ENCODE measurements at regions not wholly inside any gene's neighbourhood (a gene's known extent, or its start where the extent isn't known, plus 50 kb on each side); places are given as distances from the start of the nearest gene placed in this dataset.

DNA sequence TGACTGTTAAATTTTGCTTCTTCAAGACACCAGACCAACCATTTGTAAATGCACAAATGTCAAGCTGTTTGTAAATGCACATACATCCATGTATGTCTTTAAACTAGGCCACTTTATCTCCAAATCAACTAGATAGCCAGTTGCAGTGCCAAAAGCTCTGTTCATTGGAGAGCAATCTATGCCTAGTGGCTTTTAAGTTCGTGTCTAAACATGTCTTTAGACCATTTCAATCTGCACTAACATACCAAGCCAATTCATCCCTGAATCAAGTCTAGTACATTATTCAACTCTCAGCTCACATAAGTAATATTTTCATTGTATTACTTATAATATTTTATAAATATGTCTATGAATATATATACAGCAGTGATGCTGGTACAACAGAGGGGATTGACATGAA is 985.9 kb downstream of the CDH18 start:
- ATAC-seq (ENCODE audit: low read depth) = no peak

More for the DNA sequence above, 985.9 kb downstream of the CDH18 start:
- intact Hi-C loops (cut with micrococcal nuclease) (no loop called here), dilution Hi-C loops (cut with HindIII; ENCODE audit: low sequenced_read_pairs, unreplicated experiment) (no loop called here), in situ Hi-C loops (cut with MboI; ENCODE audit: low sequenced_read_pairs) (no loop called here)
- Histone ChIP-seq H3K9me1 (ENCODE audit: insufficient read depth, low read length) (no peaks in the 10 kb centered on the region), H3K23ac (ENCODE audit: low read depth, low read length) (no peak overlapping the region), H3K4me1 (ENCODE audit: control insufficient read depth, insufficient read depth, low read length) (no peaks in the 10 kb centered on the region), H3K14ac (replicated peaks; ENCODE audit: low read depth, low read length) (no peak overlapping the region), H3K18ac (ENCODE audit: low read depth, low read length) (no peak overlapping the region), H2AK5ac (ENCODE audit: low read depth, low read length) (no peak overlapping the region), H4K8ac (ENCODE audit: low read depth in 2 of 2, low read length in 2 of 2) (no peak overlapping the region), H2AK9ac (replicated peaks; ENCODE audit: low read depth, low read length, poor library complexity) (no peak overlapping the region), H2AFZ (replicated peaks; ENCODE audit: low read length, poor library complexity) (no peak overlapping the region), H3K56ac (ENCODE audit: extremely low read depth, insufficient read depth, low read length) (no peak overlapping the region), H3K79me1 (ENCODE audit: low read depth in 1 of 2, low read length in 2 of 2) (no peaks in the 10 kb centered on the region), H3K4me3 (ENCODE audit: insufficient read depth, low read depth, low read length) (no peak overlapping the region), H4K20me1 (ENCODE audit: insufficient read depth, low read length) (no peaks in the 10 kb centered on the region), H2BK5ac (ENCODE audit: low read depth, low read length, poor library complexity, severe bottlenecking) (no peak overlapping the region), H4K91ac (ENCODE audit: insufficient read depth, low read depth, low read length) (no peak overlapping the region), H3K4me2 (ENCODE audit: low read depth, low read length) (no peak overlapping the region), H2BK120ac (ENCODE audit: low read depth, low read length) (no peak overlapping the region), H3K4ac (ENCODE audit: low read depth, low read length) (no peak overlapping the region), H2BK20ac (ENCODE audit: low read depth, low read length) (no peak overlapping the region), H3K27ac (ENCODE audit: insufficient read depth, low read length) (no peak overlapping the region), H2BK15ac (ENCODE audit: low read depth, low read length) (no peak overlapping the region), H3K9me3 (ENCODE audit: control insufficient read depth, insufficient read depth, low read length) (0 out of 2 replicates have a peak, but pooled peaks cover 2% of the 10 kb centered on the region), H4K5ac (ENCODE audit: low read depth, low read length) (no peak overlapping the region), H3K36me3 (ENCODE audit: control insufficient read depth, insufficient read depth, low read length) (no peaks in the 10 kb centered on the region), H3K27me3 (ENCODE audit: control insufficient read depth, insufficient read depth, low read length) (no peaks in the 10 kb centered on the region), H3K9ac (ENCODE audit: low read depth, low read length) (no peak overlapping the region)
- TF ChIP-seq, protein P1, sequence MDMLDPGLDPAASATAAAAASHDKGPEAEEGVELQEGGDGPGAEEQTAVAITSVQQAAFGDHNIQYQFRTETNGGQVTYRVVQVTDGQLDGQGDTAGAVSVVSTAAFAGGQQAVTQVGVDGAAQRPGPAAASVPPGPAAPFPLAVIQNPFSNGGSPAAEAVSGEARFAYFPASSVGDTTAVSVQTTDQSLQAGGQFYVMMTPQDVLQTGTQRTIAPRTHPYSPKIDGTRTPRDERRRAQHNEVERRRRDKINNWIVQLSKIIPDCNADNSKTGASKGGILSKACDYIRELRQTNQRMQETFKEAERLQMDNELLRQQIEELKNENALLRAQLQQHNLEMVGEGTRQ (IDR thresholded peaks at IDR 0.05; ENCODE audit: low read depth, low read length) = no peak
- TF ChIP-seq CHD1 (IDR thresholded peaks at IDR 0.05; ENCODE audit: low read depth, low read length) (no peak), MAFK (IDR thresholded peaks at IDR 0.05; ENCODE audit: low read depth, low read length) (no peak), SMC3 (IDR thresholded peaks at IDR 0.05; ENCODE audit: low read depth, low read length) (no peak), RFX5 (IDR thresholded peaks at IDR 0.05; ENCODE audit: low read depth, low read length) (no peak), RAD21 (IDR thresholded peaks at IDR 0.05; ENCODE audit: low read length) (no peak), RCOR1 (IDR thresholded peaks at IDR 0.05; ENCODE audit: insufficient replicate concordance, low read length) (no peak), POLR2A (IDR thresholded peaks at IDR 0.05; ENCODE audit: low read depth, low read length) (no peak), MXI1 (IDR thresholded peaks at IDR 0.05; ENCODE audit: borderline replicate concordance, low read depth, low read length) (no peak), ELK1 (IDR thresholded peaks at IDR 0.05; ENCODE audit: borderline replicate concordance, low read depth, low read length) (no peak), BHLHE40 (IDR thresholded peaks at IDR 0.05; ENCODE audit: low read depth, low read length) (no peak), NFE2L2 (IDR thresholded peaks at IDR 0.05; ENCODE audit: low read depth, low read length) (no peak), FOS (IDR thresholded peaks at IDR 0.05; ENCODE audit: low read depth, low read length) (no peak), MAZ (IDR thresholded peaks at IDR 0.05; ENCODE audit: borderline replicate concordance, low read depth, low read length) (no peak), CEBPB (IDR thresholded peaks at IDR 0.05; ENCODE audit: low read depth, low read length) (no peak)
- BruUV-seq (replicated peaks) = no TSS peak
- DNase-seq = no peak
- ChIA-PET POLR2A (ENCODE audit: unreplicated experiment) (no interaction called here), CTCF (no interaction called here)
- WGBS, 2 experiments (ENCODE audit: extremely low coverage in 2 of 2, insufficient read length in 1 of 2) = no CpG with 5 or more reads among the region's 1 CpG

Data from IMR-90 (cell line).